HG03378 (cell line): ENCODE measurements at regions not wholly inside any gene's neighbourhood (a gene's known extent, or its start where the extent isn't known, plus 50 kb on each side); places are given as distances from the start of the nearest gene placed in this dataset.
"Not testable (repeated sequence)": the region's sequence is repeated elsewhere in the genome, so short reads cannot be mapped to it uniquely, and the experiment has no call there.

Experiments
- ATAC-seq: cut with Tn5 transposase; IDR thresholded peaks from one replicate; pipeline ENCODE4 v1.9.1; 2021; ENCODE audit warnings: mild to moderate bottlenecking, moderate library complexity; ENCODE audit not compliant: unreplicated experiment

DNA sequence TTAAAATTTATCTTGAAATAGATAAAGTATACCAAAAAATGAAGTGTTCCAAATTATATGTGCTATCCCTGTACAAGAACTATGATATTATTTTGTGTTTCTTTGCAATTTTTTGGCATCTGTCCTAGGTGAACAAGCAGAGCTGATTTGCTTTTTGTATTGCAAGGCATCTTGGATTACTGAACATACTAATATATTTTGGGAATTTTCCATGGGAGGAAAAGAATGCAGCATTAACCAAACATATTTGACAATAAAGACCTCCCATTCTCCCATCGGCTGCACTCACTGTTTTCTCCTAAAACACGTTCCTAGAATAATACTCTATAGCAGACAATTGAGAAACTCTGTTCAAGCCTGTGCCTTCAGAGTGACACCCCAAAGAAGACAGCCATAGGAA, 265.1 kb upstream of the ALCAM start:
- no peak for ATAC-seq

DNA sequence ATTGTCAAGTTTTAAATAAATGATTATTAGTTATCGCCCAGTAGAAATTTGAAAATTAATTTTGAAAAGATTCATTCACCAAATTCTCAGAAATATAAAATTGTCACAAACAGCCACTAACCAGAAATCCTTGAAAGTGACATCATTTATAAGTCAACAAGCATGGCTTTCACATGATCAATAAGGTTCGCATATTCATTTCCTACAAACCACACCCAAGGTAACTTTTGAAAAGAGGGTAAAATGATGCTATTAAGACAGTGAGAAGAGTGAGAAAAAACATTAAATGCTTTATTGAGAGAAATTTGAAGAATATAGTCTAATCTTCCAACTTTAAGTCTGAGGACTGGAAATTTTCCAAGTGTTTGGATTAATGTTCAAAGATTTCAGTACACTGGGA, 263.6 kb upstream of the ALCAM start:
- no peak for ATAC-seq

DNA sequence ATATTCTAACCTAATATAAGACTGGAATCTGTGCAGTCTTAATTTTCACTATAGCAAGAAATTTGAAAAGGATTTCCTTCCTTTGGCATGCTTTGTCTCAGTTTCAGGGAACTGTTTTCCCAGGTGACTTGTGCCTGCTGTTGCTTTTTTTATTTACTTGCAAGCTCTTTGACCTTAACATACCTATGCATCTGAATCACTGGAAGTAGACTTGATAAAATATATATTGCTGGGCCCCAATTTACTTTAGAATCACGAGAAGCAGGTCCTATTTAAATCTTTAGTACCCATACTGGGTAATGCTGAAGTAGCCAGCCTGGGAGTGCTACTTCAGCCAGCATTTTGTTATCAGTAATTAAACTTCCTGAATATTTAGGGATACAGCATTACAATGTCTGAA, 257.9 kb upstream of the ALCAM start:
- ATAC-seq = no peak

DNA sequence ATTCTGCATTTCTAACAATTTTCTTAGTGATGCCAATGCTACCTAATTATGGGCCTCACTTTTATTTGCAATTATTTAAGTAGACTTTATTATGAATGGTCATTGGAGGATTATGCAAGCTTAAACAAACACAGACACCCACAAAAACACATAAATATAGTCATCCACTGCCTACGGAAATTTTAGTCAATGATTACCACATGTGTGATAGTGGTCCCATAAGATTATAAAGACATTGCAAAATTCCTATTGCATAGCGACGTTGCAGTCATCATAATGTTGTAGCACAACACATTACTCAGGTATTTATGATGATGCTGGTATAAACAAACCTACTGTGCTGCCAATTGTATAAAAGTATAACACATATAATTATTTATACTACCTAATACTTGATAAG, 247.8 kb upstream of the ALCAM start:
- ATAC-seq = no peak

DNA sequence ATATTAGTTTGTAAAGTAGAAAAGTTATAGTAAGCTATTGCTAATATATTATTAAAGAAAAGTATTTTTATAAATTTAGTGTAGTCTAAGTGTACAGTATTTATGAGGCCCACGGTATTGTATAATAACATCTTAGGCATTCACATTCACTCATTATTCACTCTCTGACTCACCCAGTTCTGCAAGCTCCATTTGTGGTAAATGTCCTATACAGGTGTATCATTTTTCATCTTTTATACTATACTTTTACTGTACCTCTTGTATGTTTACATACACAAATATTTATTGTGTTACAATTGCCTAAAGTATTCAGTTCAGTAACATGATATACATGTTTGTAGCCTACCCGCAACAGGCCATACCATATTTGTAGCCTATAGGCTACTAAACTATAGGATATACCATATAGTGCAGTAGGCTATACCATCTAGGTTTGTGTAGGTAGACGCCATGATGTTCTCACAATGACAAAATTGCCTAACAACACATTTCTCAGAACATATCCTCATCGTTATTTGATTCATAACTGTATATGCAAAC, 246.8 kb upstream of the ALCAM start:
- no peak for ATAC-seq

DNA sequence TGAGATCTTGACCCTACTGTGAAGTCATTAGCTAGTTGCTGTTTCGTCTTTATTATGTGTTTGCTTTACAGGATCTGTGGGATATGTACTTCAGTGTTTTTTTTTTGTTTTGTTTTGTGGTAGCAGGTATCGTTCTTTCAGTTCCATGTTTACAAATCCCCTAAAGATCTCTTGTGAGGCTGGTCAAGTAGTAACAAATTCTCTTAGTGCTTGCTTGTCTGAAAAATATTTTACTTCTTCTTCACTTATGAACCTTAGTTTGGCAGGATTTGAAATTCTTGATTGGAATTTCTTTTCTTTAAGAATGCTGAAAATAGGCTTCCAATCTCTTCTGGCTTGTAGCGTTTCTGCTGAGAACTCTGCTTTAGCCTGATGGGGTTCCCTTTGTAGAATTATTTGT, 235.8 kb upstream of the ALCAM start:
- no peak for ATAC-seq

DNA sequence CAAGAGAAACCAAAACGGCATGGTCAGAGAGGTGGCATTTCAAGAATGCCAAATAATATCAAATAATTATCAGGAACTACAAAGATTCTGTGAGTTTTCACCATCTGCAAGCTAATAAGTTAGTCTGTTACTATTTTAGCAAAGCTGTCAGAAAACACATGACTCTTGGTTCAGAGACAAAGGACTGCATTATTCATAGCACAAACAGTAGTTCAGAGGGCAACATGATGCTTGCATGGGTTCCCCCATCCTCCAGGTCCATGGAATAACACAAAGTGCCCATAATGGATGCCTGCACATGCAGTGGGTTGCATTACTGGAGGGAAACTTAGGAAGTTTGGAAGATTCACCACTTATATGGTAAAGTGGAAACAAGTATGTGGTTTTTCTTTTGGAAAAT, 228.8 kb upstream of the ALCAM start:
- no peak for ATAC-seq

DNA sequence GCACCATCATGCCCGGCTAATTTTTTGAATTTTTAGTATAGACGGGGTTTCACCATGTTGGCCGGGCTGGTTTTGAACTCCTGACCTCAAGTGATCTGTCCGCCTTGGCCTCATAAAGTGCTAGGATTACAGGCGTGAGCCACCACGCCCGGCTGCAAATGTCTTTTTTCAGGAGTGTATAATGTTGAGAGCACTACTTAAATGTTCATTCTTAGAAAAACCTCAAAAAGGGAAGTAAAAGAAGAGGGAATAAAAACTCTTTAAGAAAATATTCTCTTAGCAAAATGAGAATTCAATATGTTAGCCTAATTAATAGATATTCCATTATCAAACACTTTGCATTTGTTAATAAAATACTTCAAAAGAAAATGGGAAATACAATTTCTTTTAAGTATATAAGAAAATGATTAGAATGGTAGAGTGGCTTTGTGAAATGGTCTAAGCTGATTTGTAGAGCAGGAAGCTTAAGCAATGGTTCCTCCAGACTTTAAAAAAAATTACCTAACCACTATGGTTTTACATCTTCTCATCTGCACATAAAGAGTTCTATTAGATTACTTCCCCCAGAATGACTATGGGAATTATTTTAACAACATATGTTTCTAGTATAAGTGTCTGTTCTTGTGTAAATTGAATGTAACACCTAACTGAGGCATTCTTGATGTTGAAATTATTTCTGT, 226.7 kb upstream of the ALCAM start:
- no peak for ATAC-seq

DNA sequence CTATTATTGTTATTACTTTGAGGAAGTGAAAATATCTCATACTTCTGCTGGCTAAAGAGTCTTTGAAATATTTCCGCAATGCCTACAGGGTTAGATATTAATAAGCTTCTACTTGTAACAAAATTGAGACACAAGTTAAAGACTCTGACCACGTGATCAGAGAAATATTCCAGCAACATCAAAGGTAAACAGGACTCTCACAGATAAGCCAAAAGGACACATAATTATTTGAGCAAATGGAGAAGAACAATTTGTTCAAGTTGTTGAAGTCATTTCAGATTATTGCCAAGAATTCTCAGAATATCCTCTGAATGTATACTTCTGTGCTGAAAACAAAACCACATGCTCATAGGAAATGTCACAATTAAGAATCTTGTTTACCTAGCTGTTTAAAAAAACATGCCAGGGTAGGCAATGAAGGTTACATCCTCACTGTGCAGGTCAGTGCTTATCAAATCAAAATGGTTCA, 225.8 kb upstream of the ALCAM start:
- ATAC-seq = no peak

DNA sequence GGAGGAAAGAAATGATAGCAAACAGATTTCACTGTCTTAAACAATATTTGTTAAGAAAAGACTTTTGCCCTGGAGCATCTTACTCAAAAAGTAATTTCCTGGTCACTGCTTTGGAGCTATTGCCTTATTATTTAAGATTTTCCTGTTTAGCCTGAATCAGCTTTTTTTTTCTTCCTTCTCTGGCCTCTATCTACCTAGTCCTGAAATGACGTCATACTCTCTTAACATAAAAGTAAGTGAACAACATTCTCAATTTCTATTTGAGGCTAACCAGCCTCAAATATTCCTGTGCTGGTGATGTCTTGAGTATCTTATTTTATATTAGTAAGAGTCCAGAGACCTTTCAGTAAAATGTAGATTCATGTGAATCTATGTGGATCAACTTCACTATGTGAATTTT, 221.9 kb upstream of the ALCAM start:
- ATAC-seq = no peak

DNA sequence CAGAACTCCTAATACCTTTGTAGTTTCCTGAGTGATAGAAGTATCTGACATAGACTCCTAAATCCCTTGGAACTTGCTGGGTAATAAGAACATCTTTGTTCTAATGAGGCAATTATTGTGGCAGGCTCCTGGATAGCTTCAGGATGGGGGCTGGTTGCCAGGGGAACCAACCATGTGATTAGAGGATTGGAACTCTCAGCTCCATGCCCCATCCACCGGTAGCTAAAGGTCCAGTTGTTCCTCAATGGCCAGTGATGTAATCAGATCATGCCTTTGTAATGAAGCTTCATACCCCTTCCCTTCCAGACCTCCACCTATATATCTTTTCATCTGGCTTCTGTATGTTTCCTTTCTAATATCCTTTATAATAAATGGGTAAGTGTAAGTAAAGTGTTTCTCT, 221.2 kb upstream of the ALCAM start:
- ATAC-seq = no peak

DNA sequence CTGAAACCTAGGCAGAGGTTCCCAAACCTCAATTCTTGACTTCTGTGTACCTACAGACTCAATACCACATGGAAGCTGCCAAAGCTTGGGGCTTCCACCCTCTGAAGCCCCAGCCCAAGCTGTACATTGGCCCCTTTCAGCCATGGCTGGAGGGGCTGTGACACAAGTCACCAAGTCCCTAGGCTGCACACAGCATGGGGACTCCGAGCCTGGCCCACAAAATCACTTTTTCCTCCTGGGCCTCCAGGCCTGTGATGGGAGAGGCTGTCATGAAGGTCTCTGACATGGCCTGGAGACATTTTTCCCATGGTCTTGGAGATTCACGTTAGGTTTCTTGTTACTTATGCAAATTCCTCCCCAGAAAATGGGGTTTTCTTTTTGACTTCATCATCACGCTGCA, 217.5 kb upstream of the ALCAM start:
- ATAC-seq = not testable (repeated sequence)

DNA sequence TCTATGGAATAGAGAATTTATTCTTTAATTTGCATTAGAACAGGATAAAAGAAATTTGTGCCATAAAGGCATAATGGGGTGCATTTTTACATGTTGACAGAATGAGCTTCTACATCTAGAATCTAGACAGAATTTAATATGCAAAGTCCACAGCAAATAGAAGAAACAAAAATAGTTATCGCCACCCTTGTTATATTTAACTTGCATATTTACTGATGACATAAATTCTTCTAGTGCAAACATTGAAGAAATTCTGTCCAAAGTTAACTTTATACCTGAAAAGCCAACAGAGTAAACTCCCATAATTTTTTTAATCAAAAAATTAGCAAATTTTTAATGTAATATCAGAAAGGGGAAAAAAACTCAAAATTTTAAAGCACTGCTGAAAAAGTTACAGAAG, 213.7 kb upstream of the ALCAM start:
- no peak for ATAC-seq

DNA sequence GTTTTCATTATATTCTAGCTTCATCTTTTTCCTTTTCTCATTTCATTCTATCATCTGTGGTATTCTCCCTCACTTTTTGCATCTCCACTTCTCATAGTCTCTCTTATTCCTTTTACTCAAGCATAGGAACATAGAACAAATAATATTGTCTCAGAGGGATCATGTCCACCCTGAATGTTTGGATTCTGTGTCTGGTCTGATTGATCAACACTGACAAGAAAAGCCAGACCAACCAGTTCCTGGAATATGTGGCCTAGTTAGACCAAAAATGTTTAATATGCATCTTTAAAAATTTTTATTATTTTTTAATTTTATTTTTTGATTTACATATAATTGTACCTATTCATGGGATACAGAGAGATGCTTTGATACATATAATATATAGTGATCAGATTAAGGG, 212.0 kb upstream of the ALCAM start:
- ATAC-seq = no peak

DNA sequence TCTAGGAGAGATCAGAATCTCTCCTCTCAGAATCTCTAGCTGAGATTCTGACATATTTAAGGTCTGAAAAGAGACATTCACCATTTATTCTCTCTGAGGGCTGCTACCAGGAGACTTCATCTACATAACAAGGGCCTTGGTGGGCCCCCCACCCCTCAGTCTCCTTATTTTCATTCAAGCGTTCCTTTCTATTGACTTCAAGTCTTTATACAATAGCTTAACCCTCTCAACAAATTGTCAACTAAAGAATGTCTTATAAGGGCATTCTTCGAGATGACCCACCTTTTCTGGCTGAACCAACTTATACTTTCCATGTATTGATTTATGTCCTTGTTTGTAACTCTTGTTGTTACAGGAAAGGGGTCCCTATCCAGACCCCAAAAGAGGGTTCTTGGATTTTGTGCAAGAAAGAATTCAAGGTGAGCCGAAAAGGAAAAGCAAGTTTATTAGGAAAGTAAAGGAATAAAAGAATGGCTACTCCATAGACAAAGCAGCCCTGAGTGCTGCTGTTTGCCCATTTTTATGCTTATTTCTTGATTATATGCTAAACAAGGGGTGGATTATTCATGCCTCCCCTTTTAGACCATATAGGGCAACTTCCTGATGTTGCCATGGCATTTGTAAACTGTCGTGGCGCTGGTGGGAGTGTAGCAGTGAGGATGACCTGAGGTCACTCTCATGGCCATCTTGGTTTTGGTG, 209.5 kb upstream of the ALCAM start:
- no peak for ATAC-seq

DNA sequence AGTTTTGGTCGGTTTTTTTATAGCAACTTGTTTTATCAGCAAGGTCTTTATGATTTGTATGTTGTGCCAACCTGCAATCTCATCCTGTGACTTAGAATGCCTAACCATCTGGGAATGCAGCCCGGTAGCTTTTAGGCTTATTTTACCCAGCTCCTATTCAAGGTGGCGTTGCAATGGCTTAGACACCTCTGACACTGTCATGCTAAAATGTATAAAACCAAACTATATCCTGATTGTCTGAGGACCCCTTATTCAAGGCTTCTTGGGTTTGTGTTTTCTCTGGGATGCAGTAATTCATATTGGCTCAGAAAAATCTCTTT, 209.0 kb upstream of the ALCAM start:
- ATAC-seq = no peak

DNA sequence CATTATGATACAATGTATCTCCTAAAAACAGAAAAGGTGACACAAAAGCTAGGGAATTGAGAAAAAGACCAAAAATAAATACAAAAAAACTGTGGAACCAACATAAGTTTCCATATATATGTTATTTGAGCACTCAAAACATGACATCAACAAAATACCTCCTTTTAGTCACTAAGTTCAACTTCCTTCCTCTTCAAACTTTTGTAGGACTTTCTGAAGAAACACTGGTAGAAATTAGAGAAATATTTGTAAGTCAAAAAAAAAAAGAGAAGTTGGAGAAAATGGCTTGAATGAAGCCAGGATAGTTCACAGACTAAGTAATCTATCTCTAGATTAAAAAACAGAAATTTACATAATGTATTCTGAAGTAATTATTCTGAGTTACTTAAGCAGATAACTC, 208.4 kb upstream of the ALCAM start:
- ATAC-seq = no peak

DNA sequence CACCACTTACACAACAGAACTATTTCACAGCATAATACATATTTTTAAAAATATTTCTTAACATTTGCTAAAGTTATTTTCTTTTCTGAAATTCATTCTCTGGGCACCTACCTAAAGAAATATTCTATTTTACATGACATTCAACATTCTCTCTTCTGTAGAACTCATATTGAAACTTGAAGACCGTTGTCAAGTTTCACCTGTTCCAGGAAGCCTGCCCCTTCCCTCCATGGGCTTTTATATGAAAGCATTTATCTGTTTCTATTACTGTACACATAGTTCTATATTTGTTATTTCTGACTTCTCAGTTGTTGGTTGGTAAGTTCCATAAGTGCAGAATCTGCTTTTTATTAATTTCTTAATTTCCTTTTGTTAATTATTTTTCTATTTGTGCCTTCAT, 204.3 kb upstream of the ALCAM start:
- ATAC-seq = no peak

DNA sequence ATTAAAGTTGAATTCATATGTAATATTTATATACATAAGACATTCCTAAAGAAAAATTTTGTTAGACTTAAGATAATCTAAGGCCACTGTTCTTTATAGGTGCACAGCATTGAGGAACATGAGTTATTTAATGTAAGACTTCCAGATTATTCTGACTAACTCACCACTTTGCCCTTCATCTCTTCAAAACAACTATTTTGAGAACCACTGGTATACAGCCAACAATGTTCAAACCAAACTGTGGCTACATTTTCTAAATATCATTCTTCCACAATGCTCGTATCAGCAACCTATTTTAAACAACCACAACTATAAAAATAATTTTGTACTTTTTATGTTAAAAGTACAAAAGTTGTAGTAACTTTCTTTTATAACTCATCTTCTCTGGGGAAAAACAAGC, 199.8 kb upstream of the ALCAM start:
- ATAC-seq = no peak

DNA sequence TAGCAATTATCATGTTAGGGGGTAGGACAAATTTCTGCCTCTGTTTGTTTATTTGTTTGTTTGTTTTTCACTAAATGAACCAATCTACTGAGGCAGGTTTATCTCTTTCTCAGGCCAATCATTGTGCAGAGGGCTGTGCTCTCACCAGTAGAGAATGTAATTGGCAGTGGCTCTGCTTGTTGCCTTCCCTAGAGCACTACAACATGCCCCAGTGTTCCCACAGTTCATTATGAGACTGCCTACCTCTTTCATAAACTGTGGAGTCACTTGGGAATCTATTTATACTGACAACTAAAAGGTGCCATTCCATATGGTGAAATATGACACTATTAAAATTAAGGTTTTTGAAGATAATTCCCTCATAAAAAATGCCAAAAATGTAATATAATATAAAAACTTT, 196.3 kb upstream of the ALCAM start:
- no peak for ATAC-seq

DNA sequence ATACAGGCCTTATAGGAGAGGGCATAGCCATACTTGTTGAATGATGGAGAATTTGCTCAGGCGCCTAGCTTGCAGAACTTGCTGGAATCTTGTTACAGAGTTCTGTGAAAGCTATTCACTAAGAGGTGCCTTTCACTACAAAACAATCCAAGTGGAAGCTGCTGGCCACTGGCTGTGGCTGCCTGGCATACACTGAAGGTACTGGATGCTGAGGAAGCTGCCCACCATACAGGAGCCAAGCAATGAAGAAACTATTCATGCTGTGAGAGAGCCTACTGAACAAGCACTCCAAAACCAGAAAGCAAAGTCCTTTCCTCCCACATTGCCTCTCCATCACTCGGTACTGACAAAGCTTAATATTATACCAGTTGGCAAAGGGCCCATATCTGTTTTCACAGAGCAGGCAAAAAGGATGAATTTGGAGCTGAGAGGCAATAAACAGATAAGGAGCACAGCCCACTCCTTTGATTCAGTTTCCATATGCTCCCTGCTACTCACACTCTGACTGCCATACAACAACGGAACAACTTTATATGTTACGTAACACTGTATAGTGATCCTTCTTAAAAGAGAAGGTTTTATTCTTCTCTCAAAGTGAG, 192.6 kb upstream of the ALCAM start:
- no peak for ATAC-seq

DNA sequence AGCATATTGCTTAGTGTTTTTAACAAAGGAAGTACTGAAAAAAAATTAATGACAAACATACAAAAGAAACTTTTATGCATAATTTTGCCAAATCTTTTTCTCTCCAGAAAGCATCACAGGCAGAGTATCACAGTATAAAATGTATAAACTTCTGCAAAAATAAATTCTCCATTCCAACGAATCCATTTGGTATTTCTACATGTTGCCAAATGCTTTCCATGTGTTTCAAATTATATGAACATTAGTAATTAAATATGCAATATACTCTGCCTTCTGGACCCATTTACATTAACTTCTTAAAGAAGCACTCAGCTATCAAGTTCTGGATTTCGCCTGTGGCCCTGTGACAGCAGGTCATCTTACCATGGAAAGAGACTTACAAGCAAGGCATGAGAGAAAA, 189.1 kb upstream of the ALCAM start:
- ATAC-seq = no peak
